Activated gamma-delta T cell treated with Interleukin-2 at 50 U/mL for 16 hours (primary cell): ENCODE measurements at regions not wholly inside any gene's neighbourhood (a gene's known extent, or its start where the extent isn't known, plus 50 kb on each side); places are given as distances from the start of the nearest gene placed in this dataset.

Experiments
- DNase-seq: peaks from one replicate; pipeline ENCODE4 v3.0.0-alpha.2; 2020

DNA sequence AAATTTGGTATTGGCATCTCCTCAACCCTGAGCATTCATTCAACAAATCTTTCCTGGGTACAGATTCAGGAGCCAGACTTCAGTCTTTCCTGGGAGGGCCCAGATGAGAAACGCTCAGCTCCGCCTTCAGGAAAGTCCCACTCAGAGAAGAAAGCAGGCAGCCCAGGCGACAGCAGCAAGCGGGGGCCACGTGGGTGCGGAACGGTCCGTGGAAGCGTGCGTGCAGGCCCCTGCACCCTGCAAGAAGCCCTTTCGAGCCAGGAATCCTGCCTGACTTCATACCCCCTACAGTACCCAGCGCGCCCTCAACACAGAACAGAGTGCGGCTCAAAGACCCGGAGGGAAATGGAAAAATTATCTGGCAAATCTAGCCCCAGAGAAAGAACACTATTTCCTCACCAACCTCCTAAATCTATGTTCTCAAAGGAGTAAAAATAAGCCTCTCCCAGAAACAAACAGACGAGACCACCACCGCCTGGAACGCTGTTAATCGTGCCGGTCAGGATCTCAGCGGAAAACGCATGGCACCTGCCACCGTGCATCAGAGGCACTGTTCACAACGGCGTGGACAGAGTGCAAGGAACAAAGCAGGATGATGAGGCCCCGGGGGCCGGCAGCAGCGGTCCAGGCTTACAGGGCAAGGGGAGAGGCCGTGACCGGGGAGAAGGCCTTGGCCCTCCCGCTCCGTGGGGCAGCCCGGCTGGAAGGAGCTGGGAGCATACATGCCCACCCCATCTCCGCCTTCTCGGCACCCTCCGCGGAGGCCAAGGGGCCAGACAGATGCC, 318.3 kb downstream of the EIPR1 start:
- DNase-seq = no peak

DNA sequence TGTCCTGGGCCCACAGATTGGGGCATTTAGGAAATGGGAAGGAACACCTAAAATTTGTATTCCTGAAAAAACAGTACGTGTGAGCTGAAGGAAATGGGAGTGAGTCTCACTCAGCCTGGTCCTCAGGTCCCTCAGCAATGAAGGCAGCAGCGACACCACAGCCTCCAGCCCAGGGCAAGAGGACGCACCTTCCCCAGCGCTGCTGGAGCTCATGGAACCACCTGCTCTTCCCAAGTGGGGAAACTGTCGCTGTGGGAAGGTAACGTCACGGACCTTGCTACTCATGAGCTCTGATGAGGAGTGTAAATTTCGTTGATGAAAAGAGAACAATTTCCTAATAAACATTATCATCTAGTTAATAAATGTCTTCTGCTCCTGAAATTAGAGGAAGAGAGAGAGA, 323.6 kb downstream of the EIPR1 start:
- no peak for DNase-seq

DNA sequence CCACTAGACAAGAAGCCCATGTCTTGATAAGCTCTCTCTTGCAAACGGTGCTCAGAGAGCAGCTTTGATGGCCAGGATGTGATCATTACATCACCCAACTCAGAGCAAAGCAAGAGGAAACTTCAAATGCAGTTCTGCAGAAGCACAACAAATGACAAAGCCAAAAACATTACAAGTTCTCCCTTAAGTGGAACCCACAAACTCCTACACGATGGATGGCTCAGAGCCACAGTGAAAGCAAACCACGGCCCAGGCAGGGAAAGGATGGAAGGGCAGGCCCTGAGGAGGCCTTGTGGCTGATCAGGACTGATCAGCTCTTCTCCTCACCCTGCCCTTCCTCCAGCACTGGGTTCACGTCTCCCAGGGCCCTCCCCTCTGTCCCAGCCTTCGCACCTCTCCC, 326.4 kb downstream of the EIPR1 start:
- DNase-seq = no peak

DNA sequence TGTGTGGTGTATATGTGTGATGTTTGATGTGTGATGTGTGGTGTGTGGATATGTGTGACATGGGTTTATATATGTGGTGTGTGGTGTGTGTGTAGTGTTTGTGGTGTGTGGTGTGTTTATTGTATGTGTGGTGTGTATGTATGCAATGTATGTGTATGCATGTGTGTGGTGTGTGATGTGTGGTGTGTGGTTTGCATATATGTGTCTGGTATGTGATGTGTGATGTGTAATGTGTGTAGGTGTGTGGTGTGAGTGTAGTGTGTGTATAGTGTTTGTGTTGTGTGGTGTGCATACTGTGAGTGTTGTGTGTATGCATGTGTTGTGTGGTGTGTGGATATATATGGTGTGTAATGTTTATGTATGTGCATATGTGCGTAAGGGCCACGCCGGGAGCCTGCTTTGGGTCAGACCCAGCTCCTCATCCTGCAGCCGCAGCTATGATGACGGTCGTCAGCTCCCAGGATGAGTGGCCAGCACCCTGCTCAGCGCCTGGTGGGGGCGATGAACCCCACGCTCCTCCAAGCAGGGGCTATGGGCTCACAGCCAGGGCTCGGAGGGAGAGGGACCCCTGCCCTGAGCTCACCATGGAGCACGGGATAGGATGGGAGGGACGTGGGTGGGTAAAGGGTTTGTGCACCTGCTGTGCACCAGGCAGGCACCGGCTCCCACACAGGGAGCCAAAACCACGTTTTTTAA, 331.3 kb downstream of the EIPR1 start:
- DNase-seq = no peak

DNA sequence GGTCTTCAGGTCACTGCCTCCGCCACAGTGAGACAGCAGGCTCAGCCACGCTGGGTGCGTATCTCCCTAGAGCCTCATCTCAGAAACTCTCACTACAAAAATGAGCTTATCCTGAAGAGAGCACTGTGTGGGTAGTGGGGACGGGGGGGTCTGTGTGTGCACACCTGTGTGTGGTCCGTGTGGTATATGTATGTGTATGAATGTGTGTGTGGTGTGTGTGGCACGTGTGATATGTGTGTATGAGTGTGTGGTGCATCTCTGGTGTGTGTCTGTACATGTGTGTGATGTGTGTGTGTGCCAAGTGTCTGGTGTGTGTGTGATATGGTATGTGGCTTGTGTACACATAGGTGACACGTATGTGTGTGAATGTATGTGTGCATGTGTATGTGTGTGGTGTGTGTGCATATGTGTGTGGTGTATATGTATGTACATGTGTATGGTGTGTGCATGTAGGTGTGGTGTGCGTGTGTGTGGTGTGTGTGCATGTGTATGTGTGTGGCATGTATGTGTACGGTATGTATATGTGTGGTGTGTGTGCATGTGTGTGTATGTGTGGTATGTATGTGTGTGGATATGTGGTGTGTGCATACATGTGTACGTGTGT, 332.2 kb downstream of the EIPR1 start:
- DNase-seq = no peak

DNA sequence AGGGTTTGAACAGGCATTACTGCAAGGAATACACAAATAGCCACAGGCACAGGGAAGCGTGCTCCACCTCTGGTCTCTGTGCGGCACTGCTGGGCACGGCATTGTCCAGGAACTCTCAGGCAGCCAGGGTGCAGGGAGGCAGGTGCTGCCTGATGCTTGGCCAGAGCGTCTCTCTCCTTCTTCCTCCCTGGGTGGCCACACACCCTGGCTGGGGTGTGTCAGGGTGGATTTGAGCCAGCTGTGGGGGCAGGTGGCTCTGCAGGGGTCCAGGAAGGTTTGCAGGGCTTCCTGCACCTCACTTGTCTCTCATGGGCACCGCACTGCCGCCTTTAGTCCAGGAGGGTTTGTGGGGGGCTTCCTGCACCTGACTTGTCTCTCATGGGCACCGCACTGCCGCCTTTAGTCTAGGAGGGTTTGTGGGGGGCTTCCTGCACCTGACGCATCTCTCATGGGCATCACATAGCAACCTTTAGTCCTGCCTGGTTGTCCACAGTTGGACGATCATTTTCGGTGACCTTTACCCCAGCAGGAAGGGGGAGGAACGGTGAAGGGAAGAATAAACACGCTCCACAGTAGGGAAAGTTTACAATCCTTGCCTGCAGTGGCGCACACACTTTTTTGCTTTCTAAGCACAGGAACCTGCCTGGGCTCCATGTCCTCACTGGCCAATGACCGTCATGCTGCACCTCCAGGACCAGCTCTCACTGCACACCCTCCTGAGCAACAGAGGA, 332.9 kb downstream of the EIPR1 start:
- no peak for DNase-seq

DNA sequence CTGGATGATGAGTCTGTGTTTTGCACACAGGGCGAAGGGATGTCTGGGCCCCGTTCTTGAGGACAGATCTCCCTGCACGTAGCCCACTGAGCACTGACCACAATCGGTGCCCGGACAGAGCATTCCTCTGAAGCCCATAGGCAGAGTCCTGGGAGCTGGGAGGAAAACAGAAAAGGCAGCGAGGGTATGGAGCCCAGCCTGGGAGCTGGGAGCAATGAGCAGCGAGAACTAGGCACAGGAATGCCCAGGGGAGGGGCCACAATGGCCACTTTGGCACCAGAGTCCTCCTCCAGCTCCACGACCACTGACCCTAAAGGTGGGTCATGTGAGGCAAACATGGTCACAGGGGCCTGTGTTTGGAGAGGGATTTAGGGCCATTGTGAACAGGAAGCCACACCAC, 333.9 kb downstream of the EIPR1 start:
- DNase-seq = no peak

DNA sequence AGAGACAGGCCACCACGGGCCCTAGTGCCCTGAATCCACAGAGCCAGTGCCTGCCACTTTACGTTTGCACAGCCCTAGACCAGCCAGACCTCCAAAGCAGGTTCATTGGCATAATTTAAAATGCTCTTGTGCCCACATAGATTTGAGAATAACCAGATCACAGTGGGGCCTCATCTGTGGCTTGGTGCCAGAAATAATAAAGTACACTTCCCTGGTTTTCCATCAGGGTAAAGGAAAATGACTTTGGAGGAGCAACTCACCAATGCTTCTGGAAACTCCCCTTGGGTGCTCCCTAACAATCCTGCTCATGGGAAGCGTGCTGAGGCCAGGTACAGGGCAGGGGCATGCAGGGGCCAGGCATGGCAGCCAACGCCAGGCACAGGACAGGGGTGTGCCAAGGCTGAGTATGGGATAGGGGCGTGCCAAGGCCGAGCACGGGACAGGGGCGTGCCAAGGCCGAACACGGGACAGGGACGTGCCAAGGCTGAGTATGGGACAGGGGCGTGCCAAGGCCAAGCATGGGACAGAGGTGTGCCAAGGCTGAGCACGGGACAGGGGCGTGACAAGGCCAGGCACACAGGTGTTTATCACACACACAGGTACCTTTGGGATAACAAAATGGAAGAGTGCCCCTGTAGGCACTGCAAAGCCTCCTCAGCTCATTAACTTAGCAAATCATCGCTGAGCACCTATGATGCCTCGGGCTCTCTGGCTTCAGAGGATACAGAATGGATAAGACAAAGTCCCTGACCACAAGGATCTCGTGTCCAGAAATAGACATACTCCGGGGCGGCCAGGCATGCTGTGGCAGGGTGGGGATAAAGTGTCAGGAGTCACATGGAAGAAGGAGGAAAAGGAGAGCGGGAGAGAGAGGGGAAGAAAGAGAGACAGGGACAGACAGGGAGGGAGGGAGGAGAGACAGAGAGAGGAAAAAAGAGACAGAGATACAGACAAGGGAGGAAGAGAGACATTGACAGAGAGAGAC, 334.7 kb downstream of the EIPR1 start:
- no peak for DNase-seq

DNA sequence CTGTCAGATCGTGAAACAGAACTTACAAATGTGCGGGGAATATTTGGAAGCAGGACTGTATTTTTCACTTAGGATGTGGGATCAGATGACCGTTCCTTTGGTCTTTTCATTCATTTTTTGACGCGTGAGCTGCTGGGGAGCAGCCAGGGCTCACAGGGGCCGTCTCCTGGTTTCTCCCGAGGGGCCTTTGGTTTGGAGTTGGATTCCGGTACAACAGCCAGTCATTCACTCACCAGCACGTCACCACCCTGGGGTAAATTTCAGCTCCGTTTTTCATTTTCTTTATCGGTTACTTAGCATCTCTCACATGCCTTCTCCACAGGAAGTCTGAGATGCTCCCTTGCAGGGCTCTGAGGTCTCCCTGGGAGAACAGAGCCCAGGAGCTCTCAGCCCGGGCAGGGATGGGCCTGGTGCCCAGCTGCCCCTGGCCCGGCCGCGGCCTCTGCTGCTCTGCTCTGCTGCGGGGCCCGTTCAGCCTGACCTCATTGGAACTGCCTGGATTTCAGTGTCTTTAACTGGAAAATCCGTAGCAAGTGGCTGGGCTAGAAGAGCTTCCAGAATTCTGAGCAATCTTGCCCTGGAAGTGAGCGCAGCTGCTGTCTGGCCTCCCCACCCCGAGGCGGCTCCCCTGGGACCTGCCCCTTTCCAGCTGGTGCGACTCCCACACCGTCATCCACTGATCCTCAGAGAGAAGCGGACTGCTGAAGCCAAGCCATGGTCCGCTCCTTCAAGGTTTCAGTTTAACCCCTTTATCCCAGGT, 335.6 kb downstream of the EIPR1 start:
- DNase-seq = no peak

DNA sequence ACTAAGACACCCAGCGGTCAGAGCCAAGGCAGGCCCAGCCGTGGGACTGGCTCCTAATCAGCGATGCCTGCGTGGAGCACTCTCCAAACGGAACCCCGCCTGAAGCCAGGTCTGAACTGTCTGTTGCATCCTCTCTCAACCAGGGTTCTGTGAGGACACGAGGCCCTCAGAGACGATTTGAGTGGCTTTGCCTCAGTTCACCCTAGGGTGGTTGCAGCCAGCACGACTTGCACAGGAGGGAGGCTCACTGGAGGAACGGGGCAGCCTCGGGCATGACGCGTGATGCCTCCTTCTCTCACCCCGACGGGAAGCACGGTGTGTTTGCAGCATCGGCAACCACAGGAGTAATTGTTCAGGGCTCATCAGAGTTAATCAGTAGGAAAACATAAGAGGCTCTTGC, 336.4 kb downstream of the EIPR1 start:
- no peak for DNase-seq

DNA sequence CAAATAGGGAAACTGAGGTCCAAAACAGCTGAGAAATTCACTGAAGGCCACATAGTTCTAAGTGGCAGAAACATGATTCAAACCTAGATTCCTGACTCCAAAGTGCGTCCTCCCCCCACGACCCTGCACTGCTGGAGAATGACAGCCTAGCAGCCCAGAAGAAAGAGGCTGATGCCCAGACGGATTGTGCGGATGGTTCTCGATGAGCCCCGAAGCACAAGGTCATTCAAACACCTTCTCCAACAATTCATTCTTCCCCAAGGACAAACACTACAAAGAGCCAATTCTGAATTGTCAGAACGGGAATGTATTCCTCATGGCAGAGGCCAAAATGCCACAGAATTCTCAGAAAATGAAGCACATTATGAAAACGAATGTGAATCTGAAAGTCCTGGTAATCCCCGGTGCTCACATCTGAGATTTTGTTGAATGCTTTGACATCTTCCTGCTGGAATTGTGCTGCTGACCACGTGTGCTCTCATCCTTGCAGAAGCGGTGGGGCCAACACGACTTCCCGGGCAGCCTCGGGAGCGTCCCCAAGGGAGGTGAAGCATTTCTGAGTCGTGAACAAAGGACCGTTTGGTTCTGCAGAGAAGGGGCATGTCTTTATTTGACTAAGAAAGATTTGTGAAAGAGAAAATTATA, 337.0 kb downstream of the EIPR1 start:
- DNase-seq = no peak

DNA sequence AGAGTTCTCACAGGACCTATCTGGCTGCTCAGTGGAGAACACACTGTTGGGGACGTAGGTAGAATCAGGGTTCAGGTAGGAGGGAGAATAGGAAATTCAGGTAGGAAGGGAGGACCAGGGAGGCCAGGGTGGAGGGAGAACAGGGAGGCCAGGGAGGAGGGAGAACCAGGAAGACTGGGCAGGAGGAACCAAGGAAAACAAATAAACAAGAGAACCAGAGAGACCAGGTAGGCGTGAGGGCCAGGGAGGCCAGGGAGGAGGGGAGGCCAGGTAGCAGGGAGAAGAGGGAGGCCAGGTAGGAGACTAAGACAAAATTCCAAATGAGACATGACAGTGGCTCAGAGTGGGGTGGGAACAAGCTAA, 337.6 kb downstream of the EIPR1 start:
- no peak for DNase-seq

DNA sequence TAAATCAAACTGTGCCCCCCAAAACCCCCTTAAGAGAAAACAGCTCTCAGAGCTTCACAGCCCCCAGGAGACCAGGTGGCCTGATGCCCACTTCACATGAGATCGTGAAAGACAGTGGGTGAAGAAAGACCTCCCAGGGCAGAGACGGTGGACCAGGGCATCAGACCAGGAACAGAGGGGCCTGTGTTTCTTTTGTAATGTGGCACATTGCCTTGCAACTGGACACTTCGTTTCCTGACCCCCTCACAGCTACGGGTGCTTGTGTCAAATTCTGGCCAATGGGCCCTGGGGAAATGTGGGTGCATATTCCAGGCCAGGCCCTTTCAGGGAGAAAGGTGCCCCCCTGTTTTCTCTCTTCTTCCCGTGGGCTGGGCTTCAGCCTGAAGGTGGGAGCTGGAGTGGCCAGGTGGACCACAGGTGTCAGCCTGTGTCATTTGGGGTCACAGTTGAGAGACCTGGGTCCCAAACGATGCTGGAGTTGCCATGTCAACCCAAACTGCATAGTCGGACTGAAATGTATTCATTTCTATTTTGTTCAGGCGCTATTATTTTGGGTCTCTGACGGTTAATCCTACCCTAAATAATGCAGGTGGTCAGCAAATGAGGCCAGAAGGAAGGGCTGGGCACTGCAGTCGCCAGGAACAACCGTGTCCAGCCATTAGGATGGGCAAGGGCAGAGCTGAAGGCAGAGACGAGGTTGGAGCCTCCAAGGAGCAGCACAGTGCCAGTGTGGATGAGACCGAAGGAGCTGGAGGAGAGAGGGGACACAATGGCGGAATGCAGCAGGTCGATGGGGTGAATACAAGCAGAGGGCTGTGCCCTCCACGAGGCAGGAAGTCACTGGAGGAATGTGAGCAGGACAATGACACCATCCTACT, 338.2 kb downstream of the EIPR1 start:
- no peak for DNase-seq

DNA sequence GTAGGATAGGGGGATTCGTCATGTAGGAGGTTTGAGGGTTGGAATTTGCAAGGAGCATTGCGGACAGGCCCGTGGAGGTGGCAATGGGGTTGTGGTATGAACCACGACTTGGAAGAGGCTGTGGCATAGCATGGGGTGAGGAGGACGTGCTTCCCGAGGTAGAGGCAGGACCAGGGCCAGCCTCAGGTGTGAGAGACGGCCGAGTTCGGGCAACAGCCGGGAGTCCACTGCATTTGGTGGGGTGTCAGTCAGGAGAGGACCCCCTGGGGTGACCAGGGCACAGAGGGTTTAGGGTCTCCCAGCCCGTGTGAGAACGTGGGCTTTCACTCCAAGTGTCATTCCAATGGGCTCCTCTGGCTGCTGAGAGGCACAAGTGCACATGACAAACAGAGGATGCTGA, 339.0 kb downstream of the EIPR1 start:
- DNase-seq = no peak

DNA sequence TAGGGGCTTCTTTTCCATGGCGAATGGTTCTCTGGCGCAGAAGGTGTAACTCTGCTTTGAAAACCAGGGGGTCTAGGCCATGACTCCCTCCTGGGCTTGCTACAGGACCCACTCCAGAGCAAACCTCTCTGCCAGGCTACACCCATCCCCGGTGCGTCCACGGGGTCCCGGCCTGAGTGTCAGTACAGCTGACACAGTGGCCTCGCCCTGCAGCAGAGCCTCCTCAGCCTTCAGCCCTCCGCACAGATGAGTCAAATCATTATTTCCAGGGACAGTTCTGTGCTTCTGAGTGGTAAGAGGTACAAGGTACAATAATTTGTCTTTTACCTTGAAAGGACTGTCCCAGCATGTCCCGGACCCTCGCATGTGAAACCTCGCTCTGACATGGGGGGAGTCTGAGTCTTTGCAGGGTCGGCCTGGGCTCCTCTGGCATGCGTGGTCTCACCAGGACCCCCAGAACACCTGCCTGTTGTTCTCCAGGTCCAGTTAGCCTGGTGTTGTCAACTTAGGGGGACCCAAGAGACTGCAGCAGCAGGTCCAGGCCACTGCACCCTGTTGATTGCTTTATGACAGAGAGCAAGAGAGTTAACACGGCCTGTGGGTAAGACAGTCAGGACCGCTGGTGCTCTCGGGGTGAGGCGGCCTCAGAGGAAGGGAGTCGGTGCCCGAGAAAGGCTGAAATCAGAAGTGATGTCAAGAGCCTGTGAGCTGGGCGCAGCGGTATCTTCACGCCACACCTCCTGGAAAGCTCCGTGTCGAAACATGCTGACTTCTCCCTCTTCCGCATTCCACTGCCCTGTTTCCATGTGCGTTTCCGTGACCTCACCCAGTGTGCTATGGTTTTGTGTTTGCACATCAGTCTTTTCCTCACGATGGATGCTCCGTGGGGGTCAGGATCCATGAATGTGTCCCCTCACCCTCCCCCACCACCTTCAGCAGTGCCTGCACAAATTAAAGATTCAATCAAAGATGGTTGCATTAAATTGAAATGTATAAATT, 340.1 kb downstream of the EIPR1 start:
- no peak for DNase-seq

DNA sequence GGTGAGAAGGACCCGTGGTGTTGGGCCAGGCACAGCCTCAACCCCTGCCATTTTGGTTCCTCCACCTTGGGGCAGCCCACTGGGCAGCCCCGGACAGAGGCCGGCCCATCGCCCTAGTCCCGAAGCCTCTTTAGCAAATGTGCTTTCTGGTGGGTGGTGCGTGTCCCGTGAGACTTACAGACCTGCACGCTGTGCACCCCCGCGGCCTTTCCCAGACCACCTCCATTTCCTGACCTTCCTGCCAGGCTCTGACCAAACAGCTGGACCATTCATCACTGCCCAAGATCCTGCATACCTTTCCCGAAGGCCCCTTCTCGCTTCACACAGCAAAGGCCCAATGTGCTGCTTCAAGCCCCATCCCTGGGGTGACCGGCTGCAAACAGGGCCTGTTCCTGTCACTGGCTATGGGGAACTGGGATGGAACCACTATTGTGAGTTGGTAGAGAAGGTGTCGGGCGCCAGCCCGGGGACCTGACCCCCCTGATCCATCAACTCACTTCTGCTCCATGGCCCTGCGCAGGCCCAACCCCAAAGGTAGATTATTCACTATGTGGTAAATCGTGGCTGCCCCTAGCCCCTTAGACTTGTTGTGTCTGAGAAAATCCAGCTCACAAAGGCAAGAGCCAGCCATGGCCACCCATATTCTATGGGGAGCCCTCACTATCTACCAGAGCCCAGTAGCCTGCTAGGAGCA, 341.0 kb downstream of the EIPR1 start:
- no peak for DNase-seq

DNA sequence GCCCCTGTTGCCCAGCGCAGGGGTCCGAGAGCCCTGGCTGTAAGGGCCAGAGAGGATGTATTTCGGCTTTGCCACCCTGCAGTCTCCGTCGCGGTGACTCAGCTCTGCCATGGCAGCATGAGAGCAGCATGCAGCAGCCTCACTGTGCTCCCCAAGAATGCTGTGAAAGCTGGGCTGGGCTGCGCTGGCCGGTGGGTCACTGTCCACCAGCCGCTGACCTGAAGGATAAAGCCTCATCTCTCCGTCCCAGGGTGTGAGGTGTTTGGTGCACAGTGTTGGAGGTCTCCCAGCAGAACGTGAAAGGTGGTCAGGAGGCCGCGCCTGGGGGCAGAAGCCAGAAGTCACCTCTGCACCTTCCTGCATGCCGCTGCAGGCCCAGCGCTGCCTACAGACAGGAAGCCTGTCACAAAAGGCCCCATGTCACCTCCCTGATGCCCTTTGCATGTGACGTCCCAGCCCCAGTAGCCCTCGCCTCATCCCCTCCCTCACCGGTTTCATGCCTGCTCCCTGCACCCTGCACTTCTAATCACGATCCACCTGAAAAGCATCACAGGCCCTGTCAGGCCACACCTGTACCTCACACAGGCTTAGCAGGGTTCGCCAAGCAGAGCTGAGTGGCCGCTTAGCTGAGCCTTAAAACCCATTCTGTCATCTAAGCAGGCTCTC, 342.1 kb downstream of the EIPR1 start:
- no peak for DNase-seq

DNA sequence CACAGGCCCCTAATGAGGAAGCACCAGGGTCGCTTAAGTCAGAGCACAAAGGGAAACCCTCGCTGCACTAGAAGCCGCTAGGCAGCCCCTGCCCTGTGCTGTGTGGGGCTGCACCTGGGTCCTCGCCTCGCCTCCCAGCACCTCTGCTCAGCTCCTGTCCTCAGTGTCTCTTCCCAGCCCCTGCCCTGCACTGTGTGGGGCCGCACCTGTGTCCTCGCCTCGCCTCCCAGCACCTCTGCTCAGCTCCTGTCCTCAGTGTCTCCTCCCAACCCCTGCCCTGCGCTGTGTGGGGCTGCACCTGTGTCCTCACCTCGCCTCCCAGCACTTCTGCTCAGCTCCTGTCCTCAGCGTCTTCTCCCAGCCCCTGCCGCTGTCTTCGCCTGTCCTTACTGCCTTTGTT, 342.8 kb downstream of the EIPR1 start:
- DNase-seq = no peak
